Inferior parietal cortex (tissue), 1 donor: ENCODE measurements at regions not wholly inside any gene's neighbourhood (a gene's known extent, or its start where the extent isn't known, plus 50 kb on each side); places are given as distances from the start of the nearest gene placed in this dataset.

Source experiments
- DNase-seq: peaks from one replicate; pipeline ENCODE4 v3.0.0-alpha.2; 2016; ENCODE audit errors: extremely low spot score

GRCh38 chr14:65794674-65795279, 382.2 kb downstream of the FUT8 start:
- no peak for DNase-seq

GRCh38 chr14:65798216-65798615, 385.7 kb downstream of the FUT8 start:
- DNase-seq = no peak

- DNase-seq = no peak
Measured at GRCh38 chr14:65800694-65801093, 388.2 kb downstream of the FUT8 start.

GRCh38 chr14:65802196-65802595, 389.7 kb downstream of the FUT8 start:
- DNase-seq = no peak

GRCh38 chr14:65803885-65804284, 391.4 kb downstream of the FUT8 start:
- DNase-seq = no peak

- DNase-seq = no peak
Measured at GRCh38 chr14:65804439-65805112, 392.0 kb downstream of the FUT8 start.

- DNase-seq = no peak
Measured at GRCh38 chr14:65805113-65805473, 392.6 kb downstream of the FUT8 start.

- DNase-seq = no peak
Measured at GRCh38 chr14:65808390-65808789, 395.9 kb downstream of the FUT8 start.

- no peak for DNase-seq
Measured at GRCh38 chr14:65810322-65810721, 397.8 kb downstream of the FUT8 start.

GRCh38 chr14:65813760-65814384, 401.3 kb downstream of the FUT8 start:
- DNase-seq = no peak

- no peak for DNase-seq
Measured at GRCh38 chr14:65815127-65815526, 402.6 kb downstream of the FUT8 start.

- no peak for DNase-seq
Measured at GRCh38 chr14:65817011-65817410, 404.5 kb downstream of the FUT8 start.

GRCh38 chr14:65819569-65819968, 407.0 kb downstream of the FUT8 start:
- no peak for DNase-seq

GRCh38 chr14:65821224-65821753, 408.8 kb downstream of the FUT8 start:
- no peak for DNase-seq

- peak; percentile 78 for DNase-seq
Measured at GRCh38 chr14:65824285-65824977, 411.9 kb downstream of the FUT8 start.

- DNase-seq = no peak
Measured at GRCh38 chr14:65824978-65825299, 412.4 kb downstream of the FUT8 start.

GRCh38 chr14:65826946-65827345, 414.4 kb downstream of the FUT8 start:
- no peak for DNase-seq

- no peak for DNase-seq
Measured at GRCh38 chr14:65827520-65827919, 415.0 kb downstream of the FUT8 start.

GRCh38 chr14:65828396-65828795, 415.9 kb downstream of the FUT8 start:
- no peak for DNase-seq

GRCh38 chr14:65832431-65833266, 420.1 kb downstream of the FUT8 start:
- no peak for DNase-seq

GRCh38 chr14:65833267-65833880, 420.8 kb downstream of the FUT8 start:
- DNase-seq = no peak
